Epidermal melanocyte (primary cell): ENCODE measurements at regions not wholly inside any gene's neighbourhood (a gene's known extent, or its start where the extent isn't known, plus 50 kb on each side); places are given as distances from the start of the nearest gene placed in this dataset.

Source experiments
- DNase-seq: peaks from one replicate; pipeline ENCODE4 v3.0.0; 2011; ENCODE audit warnings: low spot score; ENCODE audit not compliant: insufficient read length

- no peak for DNase-seq
These were observed 106.5 kb upstream of the DRD2 start for GRCh38 chr11:113581713-113582112.

- DNase-seq: no peak
These were observed 104.2 kb upstream of the DRD2 start for GRCh38 chr11:113579292-113579940.

GRCh38 chr11:113578715-113579250, 103.6 kb upstream of the DRD2 start:
- DNase-seq: no peak

- no peak for DNase-seq
These were observed 102.8 kb upstream of the DRD2 start for GRCh38 chr11:113578033-113578380.

- DNase-seq: no peak
These were observed 102.3 kb upstream of the DRD2 start for GRCh38 chr11:113577356-113578032.

- DNase-seq: no peak
These were observed 99.4 kb upstream of the DRD2 start for GRCh38 chr11:113574586-113574985.

GRCh38 chr11:113574171-113574570, 99.0 kb upstream of the DRD2 start:
- no peak for DNase-seq

GRCh38 chr11:113572136-113572735, 97.0 kb upstream of the DRD2 start:
- no peak for DNase-seq

- no peak for DNase-seq
These were observed 96.3 kb upstream of the DRD2 start for GRCh38 chr11:113571531-113571930.

GRCh38 chr11:113570906-113571305, 95.7 kb upstream of the DRD2 start:
- no peak for DNase-seq

GRCh38 chr11:113569391-113569790, 94.2 kb upstream of the DRD2 start:
- no peak for DNase-seq

- no peak for DNase-seq
These were observed 93.4 kb upstream of the DRD2 start for GRCh38 chr11:113568566-113568965.

- no peak for DNase-seq
These were observed 92.8 kb upstream of the DRD2 start for GRCh38 chr11:113567867-113568544.

GRCh38 chr11:113567097-113567496, 91.9 kb upstream of the DRD2 start:
- DNase-seq: no peak

GRCh38 chr11:113564527-113565130, 89.4 kb upstream of the DRD2 start:
- no peak for DNase-seq

GRCh38 chr11:113563766-113564526, 88.7 kb upstream of the DRD2 start:
- no peak for DNase-seq

- DNase-seq: no peak
These were observed 87.8 kb upstream of the DRD2 start for GRCh38 chr11:113562981-113563461.

- no peak for DNase-seq
These were observed 87.4 kb upstream of the DRD2 start for GRCh38 chr11:113562576-113562975.

- no peak for DNase-seq
These were observed 82.7 kb upstream of the DRD2 start for GRCh38 chr11:113557926-113558325.

- no peak for DNase-seq
These were observed 80.8 kb upstream of the DRD2 start for GRCh38 chr11:113556036-113556435.
